ENCODE measurements at regions not wholly inside any gene's neighbourhood (a gene's known extent, or its start where the extent isn't known, plus 50 kb on each side); places are given as distances from the start of the nearest gene placed in this dataset.

DNA sequence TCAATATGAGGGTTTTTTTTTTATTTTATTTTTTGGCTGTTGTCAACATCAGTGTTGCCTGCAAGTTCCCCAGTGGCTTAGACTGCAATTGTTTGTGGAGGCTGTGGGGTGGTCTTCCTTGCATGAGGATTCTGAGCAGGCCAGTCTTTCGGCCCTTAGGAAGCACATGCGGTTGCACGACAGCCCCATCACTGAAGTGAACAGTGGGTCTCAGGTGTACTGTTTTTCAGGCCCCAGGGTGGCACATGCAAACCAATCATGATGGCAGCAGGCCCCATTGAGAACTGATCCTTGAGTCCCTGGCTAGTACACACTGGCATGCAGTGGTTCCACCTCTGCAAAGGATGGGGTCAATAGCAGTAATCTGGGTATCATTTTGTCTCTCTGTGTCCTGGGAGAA lies 768.7 kb downstream of the EPHA3 start:
- intact Hi-C loops (cut with micrococcal nuclease), result no loop called here
- Histone ChIP-seq H3K4me1 (ENCODE audit: control insufficient read depth in 2 of 2, insufficient read depth in 2 of 2, low read length in 2 of 2) (no peaks in the 10 kb centered on the region), H3K9me3 (ENCODE audit: control extremely low read depth in 1 of 3, control insufficient read depth in 2 of 3, insufficient read depth in 1 of 3, low read length in 2 of 3) (peaks cover 0 to 10% (median 1%) of the 10 kb centered on the region in 3 donors), H4K20me1 (ENCODE audit: control insufficient read depth, insufficient read depth, low read length, poor library complexity, severe bottlenecking) (no peaks in the 10 kb centered on the region), H3K27ac (ENCODE audit: low read length in 2 of 2) (no peak overlapping the region), H3K36me3 (replicated peaks in 1 of 2; ENCODE audit: control extremely low read depth in 1 of 2, control insufficient read depth in 1 of 2, extremely low read depth in 1 of 2, insufficient read depth in 2 of 2, low read length in 1 of 2) (no peaks in the 10 kb centered on the region), H3K4me3 (ENCODE audit: control extremely low read depth in 1 of 5, extremely low read depth in 1 of 5, insufficient read depth in 1 of 5, low read depth in 2 of 5, low read length in 4 of 5) (no peak overlapping the region), H3K4me2 (replicated peaks; ENCODE audit: low read depth, low read length, poor library complexity, severe bottlenecking) (no peak overlapping the region), H3K9ac (ENCODE audit: low read length) (no peak overlapping the region), H3K27me3 (replicated peaks in 1 of 4; ENCODE audit: control extremely low read depth in 1 of 4, control insufficient read depth in 3 of 4, insufficient read depth in 4 of 4, low read length in 3 of 4) (no peaks in the 10 kb centered on the region), H3K79me2 (ENCODE audit: control insufficient read depth, insufficient read depth, low read length) (no peaks in the 10 kb centered on the region), H2AFZ (ENCODE audit: insufficient read depth, low read depth, low read length, poor library complexity, severe bottlenecking) (no peak overlapping the region)
- no peaks in the 10 kb centered on the region for H3K4me1 Mint-ChIP-seq
- H3K27me3 Mint-ChIP-seq, result no peaks in the 10 kb centered on the region
- TF ChIP-seq EZH2 (IDR thresholded peaks at IDR 0.05; ENCODE audit: borderline replicate concordance, insufficient read depth, low read depth, low read length, poor library complexity, severe bottlenecking), result no peak
- TF ChIP-seq, protein P1, sequence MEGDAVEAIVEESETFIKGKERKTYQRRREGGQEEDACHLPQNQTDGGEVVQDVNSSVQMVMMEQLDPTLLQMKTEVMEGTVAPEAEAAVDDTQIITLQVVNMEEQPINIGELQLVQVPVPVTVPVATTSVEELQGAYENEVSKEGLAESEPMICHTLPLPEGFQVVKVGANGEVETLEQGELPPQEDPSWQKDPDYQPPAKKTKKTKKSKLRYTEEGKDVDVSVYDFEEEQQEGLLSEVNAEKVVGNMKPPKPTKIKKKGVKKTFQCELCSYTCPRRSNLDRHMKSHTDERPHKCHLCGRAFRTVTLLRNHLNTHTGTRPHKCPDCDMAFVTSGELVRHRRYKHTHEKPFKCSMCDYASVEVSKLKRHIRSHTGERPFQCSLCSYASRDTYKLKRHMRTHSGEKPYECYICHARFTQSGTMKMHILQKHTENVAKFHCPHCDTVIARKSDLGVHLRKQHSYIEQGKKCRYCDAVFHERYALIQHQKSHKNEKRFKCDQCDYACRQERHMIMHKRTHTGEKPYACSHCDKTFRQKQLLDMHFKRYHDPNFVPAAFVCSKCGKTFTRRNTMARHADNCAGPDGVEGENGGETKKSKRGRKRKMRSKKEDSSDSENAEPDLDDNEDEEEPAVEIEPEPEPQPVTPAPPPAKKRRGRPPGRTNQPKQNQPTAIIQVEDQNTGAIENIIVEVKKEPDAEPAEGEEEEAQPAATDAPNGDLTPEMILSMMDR (IDR thresholded peaks at IDR 0.05), result no peak
- peaks cover 9% of the 10 kb centered on the region for H3K9me3 Mint-ChIP-seq (ENCODE audit: insufficient read depth)
- no peak overlapping the region for H3K27ac Mint-ChIP-seq
- ATAC-seq (ENCODE audit: low read depth) (no peak), DNase-seq (no peak)
- 97% methylated on average over 3 of the region's 3 CpGs for WGBS (ENCODE audit: insufficient coverage)
- CTCF ChIA-PET, result no interaction called here
- POLR2A ChIA-PET, result no interaction called here
- H3K4me3 Mint-ChIP-seq, result no peak overlapping the region

DNA sequence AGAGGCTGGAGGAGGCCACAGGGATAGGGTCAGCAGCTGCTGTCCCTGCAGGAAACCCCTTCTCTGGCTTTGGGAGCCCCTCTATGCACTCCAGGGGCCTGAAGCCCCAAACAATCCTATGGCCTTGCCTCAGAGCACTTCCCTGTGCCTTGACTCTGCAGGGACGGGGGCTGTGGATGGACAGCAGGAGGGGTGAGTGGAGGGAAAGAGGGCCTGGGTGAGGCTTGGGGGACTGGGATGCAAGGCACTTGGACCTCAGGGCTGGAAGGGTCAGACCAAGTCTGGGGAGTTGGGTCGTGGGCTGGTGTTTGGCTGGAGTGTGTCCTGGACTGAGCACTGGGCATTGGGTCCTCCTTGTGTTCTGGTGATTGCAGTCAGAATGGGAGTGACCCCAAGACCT lies 769.8 kb downstream of the EPHA3 start:
- Histone ChIP-seq H3K79me2 (ENCODE audit: control insufficient read depth, insufficient read depth, low read length) (no peaks in the 10 kb centered on the region), H3K4me1 (ENCODE audit: control insufficient read depth in 2 of 2, insufficient read depth in 2 of 2, low read length in 2 of 2) (no peaks in the 10 kb centered on the region), H3K9ac (ENCODE audit: low read length) (no peak overlapping the region), H2AFZ (ENCODE audit: insufficient read depth, low read depth, low read length, poor library complexity, severe bottlenecking) (no peak overlapping the region), H3K36me3 (replicated peaks in 1 of 2; ENCODE audit: control extremely low read depth in 1 of 2, control insufficient read depth in 1 of 2, extremely low read depth in 1 of 2, insufficient read depth in 2 of 2, low read length in 1 of 2) (no peaks in the 10 kb centered on the region), H3K27me3 (replicated peaks in 1 of 4; ENCODE audit: control extremely low read depth in 1 of 4, control insufficient read depth in 3 of 4, insufficient read depth in 4 of 4, low read length in 3 of 4) (no peaks in the 10 kb centered on the region), H3K4me2 (replicated peaks; ENCODE audit: low read depth, low read length, poor library complexity, severe bottlenecking) (no peak overlapping the region), H4K20me1 (ENCODE audit: control insufficient read depth, insufficient read depth, low read length, poor library complexity, severe bottlenecking) (no peaks in the 10 kb centered on the region), H3K4me3 (ENCODE audit: control extremely low read depth in 1 of 5, extremely low read depth in 1 of 5, insufficient read depth in 1 of 5, low read depth in 2 of 5, low read length in 4 of 5) (no peak overlapping the region), H3K9me3 (ENCODE audit: control extremely low read depth in 1 of 3, control insufficient read depth in 2 of 3, insufficient read depth in 1 of 3, low read length in 2 of 3) (peaks cover 0 to 10% (median 1%) of the 10 kb centered on the region in 3 donors), H3K27ac (ENCODE audit: low read length in 2 of 2) (no peak overlapping the region)
- Mint-ChIP-seq H3K27ac (no peak overlapping the region), H3K9me3 (ENCODE audit: insufficient read depth) (peaks cover 9% of the 10 kb centered on the region), H3K27me3 (no peaks in the 10 kb centered on the region), H3K4me3 (no peak overlapping the region), H3K4me1 (no peaks in the 10 kb centered on the region)
- 68% methylated on average over 2 of the region's 2 CpGs for WGBS (ENCODE audit: insufficient coverage)
- DNase-seq (no peak), ATAC-seq (ENCODE audit: low read depth) (no peak)
- POLR2A ChIA-PET, result no interaction called here
- CTCF ChIA-PET, result no interaction called here
- intact Hi-C loops (cut with micrococcal nuclease), result no loop called here
- TF ChIP-seq, protein P1 (IDR thresholded peaks at IDR 0.05), result no peak
- no peak for TF ChIP-seq EZH2 (IDR thresholded peaks at IDR 0.05; ENCODE audit: borderline replicate concordance, insufficient read depth, low read depth, low read length, poor library complexity, severe bottlenecking)
